HepG2 (cell line): ENCODE measurements at regions not wholly inside any gene's neighbourhood (a gene's known extent, or its start where the extent isn't known, plus 50 kb on each side); places are given as distances from the start of the nearest gene placed in this dataset.

Source experiments
- ATAC-seq: fragments of 200-7000 bp; cut with Tn5 transposase; 3 replicates; pipeline ENCODE4 v1.9.1; 2020; ENCODE audit warnings: mild to moderate bottlenecking, moderate library complexity
- BruUV-seq: library from RNA; stranded (reverse); fragments of 400-500 nt; replicated peaks from 2 replicates; lab custom pipeline; 2021; lab: Mats Ljungman, UMichigan
- CTCF ChIA-PET: fragments of 300-600 bp; formaldehyde crosslinking; extraction: SDS; loops from one replicate; lab custom pipeline; 2021; ENCODE audit warnings: low total read pairs, inconsistent platforms, low intra/inter-chr PET ratio; lab: Yijun Ruan, JAX
- POLR2A ChIA-PET: fragments of 350-600 bp; sonication (Branson Sonifier 250); formaldehyde crosslinking; loops from one replicate; lab custom pipeline; 2020; ENCODE audit warnings: antibody characterized with exemption, inconsistent platforms; lab: Yijun Ruan, JAX
- DNase-seq: peaks from one replicate; pipeline ENCODE4 v3.0.0-alpha.2; 2015; ENCODE audit warnings: low spot score
- FAIRE-seq: peaks from 3 replicates; lab custom pipeline; 2011; peaks lifted over from hg19 to GRCh38; lab: Jason Lieb, UNC
- H2AFZ ChIP-seq: one replicate; pipeline ENCODE4 v1.6.1; 2011; ENCODE audit warnings: low read length, inconsistent platforms
- H3K27ac ChIP-seq: fragments of 300-600 bp; 3 replicates; pipeline ENCODE4 v1.8.0; 2011; ENCODE audit warnings: mixed run types, mild to moderate bottlenecking, mixed read lengths, low read length, inconsistent platforms; ENCODE audit not compliant: insufficient read depth; ENCODE audit errors: extremely low read length
- H3K27me3 ChIP-seq, 2 experiments: fragments of 200-600 bp in 1 of 2; 2 replicates in 1 of 2; 3 replicates in 1 of 2; pipeline versions ENCODE4 v1.6.0 to v1.8.0; 2011; ENCODE audit warnings: low read length in 2 of 2, mild to moderate bottlenecking in 2 of 2, moderate library complexity in 2 of 2, inconsistent platforms in 1 of 2; ENCODE audit not compliant: insufficient read depth in 2 of 2, control insufficient read depth in 1 of 2
- H3K36me3 ChIP-seq, 2 experiments: fragments of 200-600 bp in 1 of 2; replicated peaks in 1 of 2; 2 replicates in 1 of 2; 3 replicates in 1 of 2; pipeline versions ENCODE4 v1.5.1 to v1.8.0; 2011; ENCODE audit warnings: low read length in 2 of 2, inconsistent platforms in 1 of 2; ENCODE audit not compliant: insufficient read depth in 2 of 2, control insufficient read depth in 1 of 2
- H3K4me1 ChIP-seq: 2 replicates; pipeline ENCODE4 v1.5.1; 2012; ENCODE audit warnings: low read length, inconsistent platforms; ENCODE audit not compliant: insufficient read depth
- H3K4me2 ChIP-seq: 2 replicates; pipeline ENCODE4 v1.6.0; 2011; ENCODE audit warnings: low read depth, low read length, inconsistent platforms
- H3K4me3 ChIP-seq, 3 experiments: fragments of 200-600 bp in 1 of 3; sonication (generic), shearing (Covaris generic) in 1 of 3; replicated peaks in 1 of 3; 2 replicates each; pipeline ENCODE4 v1.5.1; 2011 to 2016; ENCODE audit warnings: low read length in 3 of 3, inconsistent platforms in 2 of 3, low read depth in 2 of 3, mild to moderate bottlenecking in 2 of 3, control low read depth in 1 of 3, mixed read lengths in 1 of 3; ENCODE audit not compliant: insufficient read depth in 1 of 3
- H3K79me2 ChIP-seq: one replicate; pipeline ENCODE4 v1.6.1; 2011; ENCODE audit warnings: low read length, inconsistent platforms; ENCODE audit not compliant: insufficient read depth
- H3K9ac ChIP-seq: 2 replicates; pipeline ENCODE4 v1.6.0; 2011; ENCODE audit warnings: mild to moderate bottlenecking, low read depth, low read length, inconsistent platforms; ENCODE audit not compliant: insufficient read depth
- H3K9me3 ChIP-seq: 2 replicates; pipeline ENCODE4 v1.5.1; 2012; ENCODE audit warnings: mild to moderate bottlenecking, low read length
- H4K20me1 ChIP-seq: 2 replicates; pipeline ENCODE4 v1.6.0; 2011; ENCODE audit warnings: inconsistent platforms, mild to moderate bottlenecking, low read length, moderate library complexity; ENCODE audit not compliant: insufficient read depth
- GZF1 ChIP-seq: sonication (generic); formaldehyde crosslinking; IDR thresholded peaks from 2 replicates; pipeline ENCODE4 v1.5.1; 2020; ENCODE audit warnings: mild to moderate bottlenecking, missing genetic modification reagents
- RARG ChIP-seq: sonication (generic); formaldehyde crosslinking; IDR thresholded peaks from 2 replicates; pipeline ENCODE4 v1.4.0; 2020; ENCODE audit warnings: low read depth, mild to moderate bottlenecking, missing genetic modification reagents
- ZKSCAN1 ChIP-seq: fragments of 150-350 bp; IDR thresholded peaks from 2 replicates; pipeline ENCODE4 v1.6.1; 2014; ENCODE audit warnings: low read length
- ZNF121 ChIP-seq: sonication (generic); formaldehyde crosslinking; IDR thresholded peaks from 2 replicates; pipeline ENCODE4 v1.5.0; 2020; ENCODE audit warnings: mild to moderate bottlenecking, missing genetic modification reagents
- WGBS: methylation state at CpG from one replicate; pipeline ENCODE4 v1.1.6; 2017; ENCODE audit warnings: low lambda C conversion rate; 5-methylcytosine and 5-hydroxymethylcytosine counted together
- in situ Hi-C: cut with HindIII; loops from 2 replicates; pipeline ENCODE4 v1.10.0; 2017; ENCODE audit warnings: low pct_unique_long_range_greater_than_20kb; ENCODE audit not compliant: extremely low pct_ligation_motif_present
- intact Hi-C: fragments of 100-400 bp; cut with micrococcal nuclease; formaldehyde crosslinking; loops from one replicate; pipeline ENCODE4 v1.10.0; 2022; ENCODE audit not compliant: unreplicated experiment
- TF ChIP-seq, protein P1 (sequence below): sonication (generic); formaldehyde crosslinking; IDR thresholded peaks from 2 replicates; pipeline ENCODE4 v1.4.0; 2020; ENCODE audit warnings: low read depth, missing genetic modification reagents
- TF ChIP-seq, protein P2 (sequence below): sonication (generic); formaldehyde crosslinking; IDR thresholded peaks from 2 replicates; pipeline ENCODE4 v1.8.0; 2022; ENCODE audit warnings: missing genetic modification reagents, low read depth, mild to moderate bottlenecking, borderline replicate concordance
- TF ChIP-seq, protein P3 (sequence below): sonication (generic); formaldehyde crosslinking; IDR thresholded peaks from 2 replicates; pipeline ENCODE4 v1.4.0; 2020; ENCODE audit warnings: mild to moderate bottlenecking, missing genetic modification reagents, borderline replicate concordance
- TF ChIP-seq, protein P4 (sequence below): sonication (generic); formaldehyde crosslinking; conservative IDR thresholded peaks from 2 replicates; pipeline ENCODE4 v1.4.0; 2020; ENCODE audit warnings: missing genetic modification reagents
- TF ChIP-seq, protein P5 (sequence below): sonication (generic); formaldehyde crosslinking; IDR thresholded peaks from 2 replicates; pipeline ENCODE4; 2020; ENCODE audit warnings: missing genetic modification reagents, mild to moderate bottlenecking, borderline replicate concordance
- TF ChIP-seq, protein P6 (sequence below): sonication (generic); formaldehyde crosslinking; IDR thresholded peaks from 2 replicates; pipeline ENCODE4 v1.5.0; 2020; ENCODE audit warnings: missing genetic modification reagents

DNA sequence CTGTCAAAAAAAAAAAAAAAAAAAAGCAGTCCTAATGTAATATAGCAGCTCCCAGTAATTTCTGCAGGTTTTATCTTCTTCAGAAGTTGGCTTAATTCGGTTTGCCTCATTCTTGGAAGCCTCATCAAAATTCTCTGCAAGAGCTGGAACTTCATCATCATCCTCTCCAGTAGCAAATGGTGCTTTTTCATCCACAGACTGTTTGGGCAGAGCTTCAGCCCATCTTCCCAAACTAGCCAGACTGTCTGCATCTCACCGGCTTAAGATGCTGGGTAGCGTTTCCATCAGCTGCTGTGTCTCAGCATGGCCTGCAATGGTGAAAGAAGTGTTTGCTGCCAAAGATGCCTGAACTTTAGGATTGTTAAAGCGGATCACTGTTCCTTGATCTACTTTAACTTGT lies 112.6 kb downstream of the AIPL1 start:
- WGBS: 13% methylated on average over 4 of the region's 4 CpGs
- no peak for ATAC-seq
- H3K4me1 ChIP-seq: no peaks in the 10 kb centered on the region
- H3K4me2 ChIP-seq: no peak overlapping the region
- no peaks in the 10 kb centered on the region for H3K9me3 ChIP-seq
- CTCF ChIA-PET: no interaction called here
- no peaks in the 10 kb centered on the region for H3K36me3 ChIP-seq
- no peak overlapping the region for H3K27ac ChIP-seq
- no peaks in the 10 kb centered on the region for H4K20me1 ChIP-seq
- no peak overlapping the region for H2AFZ ChIP-seq
- H3K4me3 ChIP-seq: no peak overlapping the region
- no TSS peak for BruUV-seq
- no peak for DNase-seq
- no peaks in the 10 kb centered on the region for H3K79me2 ChIP-seq
- no peaks in the 10 kb centered on the region; a peak in 1 of 5 replicates for H3K27me3 ChIP-seq
- in situ Hi-C loops: no loop called here
- intact Hi-C loops: no loop called here
- POLR2A ChIA-PET: no interaction called here
- no peak for FAIRE-seq
- no peak overlapping the region for H3K9ac ChIP-seq
- TF ChIP-seq, protein P1, sequence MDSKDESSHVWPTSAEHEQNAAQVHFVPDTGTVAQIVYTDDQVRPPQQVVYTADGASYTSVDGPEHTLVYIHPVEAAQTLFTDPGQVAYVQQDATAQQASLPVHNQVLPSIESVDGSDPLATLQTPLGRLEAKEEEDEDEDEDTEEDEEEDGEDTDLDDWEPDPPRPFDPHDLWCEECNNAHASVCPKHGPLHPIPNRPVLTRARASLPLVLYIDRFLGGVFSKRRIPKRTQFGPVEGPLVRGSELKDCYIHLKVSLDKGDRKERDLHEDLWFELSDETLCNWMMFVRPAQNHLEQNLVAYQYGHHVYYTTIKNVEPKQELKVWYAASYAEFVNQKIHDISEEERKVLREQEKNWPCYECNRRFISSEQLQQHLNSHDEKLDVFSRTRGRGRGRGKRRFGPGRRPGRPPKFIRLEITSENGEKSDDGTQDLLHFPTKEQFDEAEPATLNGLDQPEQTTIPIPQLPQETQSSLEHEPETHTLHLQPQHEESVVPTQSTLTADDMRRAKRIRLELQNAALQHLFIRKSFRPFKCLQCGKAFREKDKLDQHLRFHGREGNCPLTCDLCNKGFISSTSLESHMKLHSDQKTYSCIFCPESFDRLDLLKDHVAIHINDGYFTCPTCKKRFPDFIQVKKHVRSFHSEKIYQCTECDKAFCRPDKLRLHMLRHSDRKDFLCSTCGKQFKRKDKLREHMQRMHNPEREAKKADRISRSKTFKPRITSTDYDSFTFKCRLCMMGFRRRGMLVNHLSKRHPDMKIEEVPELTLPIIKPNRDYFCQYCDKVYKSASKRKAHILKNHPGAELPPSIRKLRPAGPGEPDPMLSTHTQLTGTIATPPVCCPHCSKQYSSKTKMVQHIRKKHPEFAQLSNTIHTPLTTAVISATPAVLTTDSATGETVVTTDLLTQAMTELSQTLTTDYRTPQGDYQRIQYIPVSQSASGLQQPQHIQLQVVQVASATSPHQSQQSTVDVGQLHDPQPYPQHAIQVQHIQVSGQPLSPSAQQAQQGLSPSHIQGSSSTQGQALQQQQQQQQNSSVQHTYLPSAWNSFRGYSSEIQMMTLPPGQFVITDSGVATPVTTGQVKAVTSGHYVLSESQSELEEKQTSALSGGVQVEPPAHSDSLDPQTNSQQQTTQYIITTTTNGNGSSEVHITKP (CRISPR knock-in tag): no peak
- no peak for TF ChIP-seq ZNF121 (CRISPR knock-in tag)
- TF ChIP-seq, protein P2, sequence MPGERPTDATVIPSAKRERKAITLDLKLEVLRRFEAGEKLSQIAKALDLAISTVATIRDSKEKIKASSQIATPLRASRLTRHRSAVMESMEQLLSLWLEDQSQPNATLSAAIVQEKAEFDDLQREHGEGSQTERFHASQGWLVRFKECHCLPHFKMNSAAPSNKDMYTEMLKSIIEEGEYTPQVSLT (CRISPR knock-in tag): no peak
- TF ChIP-seq, protein P3, sequence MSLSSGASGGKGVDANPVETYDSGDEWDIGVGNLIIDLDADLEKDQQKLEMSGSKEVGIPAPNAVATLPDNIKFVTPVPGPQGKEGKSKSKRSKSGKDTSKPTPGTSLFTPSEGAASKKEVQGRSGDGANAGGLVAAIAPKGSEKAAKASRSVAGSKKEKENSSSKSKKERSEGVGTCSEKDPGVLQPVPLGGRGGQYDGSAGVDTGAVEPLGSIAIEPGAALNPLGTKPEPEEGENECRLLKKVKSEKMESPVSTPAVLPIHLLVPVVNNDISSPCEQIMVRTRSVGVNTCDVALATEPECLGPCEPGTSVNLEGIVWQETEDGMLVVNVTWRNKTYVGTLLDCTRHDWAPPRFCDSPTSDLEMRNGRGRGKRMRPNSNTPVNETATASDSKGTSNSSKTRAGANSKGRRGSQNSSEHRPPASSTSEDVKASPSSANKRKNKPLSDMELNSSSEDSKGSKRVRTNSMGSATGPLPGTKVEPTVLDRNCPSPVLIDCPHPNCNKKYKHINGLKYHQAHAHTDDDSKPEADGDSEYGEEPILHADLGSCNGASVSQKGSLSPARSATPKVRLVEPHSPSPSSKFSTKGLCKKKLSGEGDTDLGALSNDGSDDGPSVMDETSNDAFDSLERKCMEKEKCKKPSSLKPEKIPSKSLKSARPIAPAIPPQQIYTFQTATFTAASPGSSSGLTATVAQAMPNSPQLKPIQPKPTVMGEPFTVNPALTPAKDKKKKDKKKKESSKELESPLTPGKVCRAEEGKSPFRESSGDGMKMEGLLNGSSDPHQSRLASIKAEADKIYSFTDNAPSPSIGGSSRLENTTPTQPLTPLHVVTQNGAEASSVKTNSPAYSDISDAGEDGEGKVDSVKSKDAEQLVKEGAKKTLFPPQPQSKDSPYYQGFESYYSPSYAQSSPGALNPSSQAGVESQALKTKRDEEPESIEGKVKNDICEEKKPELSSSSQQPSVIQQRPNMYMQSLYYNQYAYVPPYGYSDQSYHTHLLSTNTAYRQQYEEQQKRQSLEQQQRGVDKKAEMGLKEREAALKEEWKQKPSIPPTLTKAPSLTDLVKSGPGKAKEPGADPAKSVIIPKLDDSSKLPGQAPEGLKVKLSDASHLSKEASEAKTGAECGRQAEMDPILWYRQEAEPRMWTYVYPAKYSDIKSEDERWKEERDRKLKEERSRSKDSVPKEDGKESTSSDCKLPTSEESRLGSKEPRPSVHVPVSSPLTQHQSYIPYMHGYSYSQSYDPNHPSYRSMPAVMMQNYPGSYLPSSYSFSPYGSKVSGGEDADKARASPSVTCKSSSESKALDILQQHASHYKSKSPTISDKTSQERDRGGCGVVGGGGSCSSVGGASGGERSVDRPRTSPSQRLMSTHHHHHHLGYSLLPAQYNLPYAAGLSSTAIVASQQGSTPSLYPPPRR (CRISPR knock-in tag): no peak
- TF ChIP-seq, protein P4, sequence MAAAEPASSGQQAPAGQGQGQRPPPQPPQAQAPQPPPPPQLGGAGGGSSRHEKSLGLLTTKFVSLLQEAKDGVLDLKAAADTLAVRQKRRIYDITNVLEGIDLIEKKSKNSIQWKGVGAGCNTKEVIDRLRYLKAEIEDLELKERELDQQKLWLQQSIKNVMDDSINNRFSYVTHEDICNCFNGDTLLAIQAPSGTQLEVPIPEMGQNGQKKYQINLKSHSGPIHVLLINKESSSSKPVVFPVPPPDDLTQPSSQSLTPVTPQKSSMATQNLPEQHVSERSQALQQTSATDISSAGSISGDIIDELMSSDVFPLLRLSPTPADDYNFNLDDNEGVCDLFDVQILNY: no peak
- no peak for TF ChIP-seq ZKSCAN1
- no peak for TF ChIP-seq RARG
- TF ChIP-seq GZF1: no peak
- TF ChIP-seq, protein P5, sequence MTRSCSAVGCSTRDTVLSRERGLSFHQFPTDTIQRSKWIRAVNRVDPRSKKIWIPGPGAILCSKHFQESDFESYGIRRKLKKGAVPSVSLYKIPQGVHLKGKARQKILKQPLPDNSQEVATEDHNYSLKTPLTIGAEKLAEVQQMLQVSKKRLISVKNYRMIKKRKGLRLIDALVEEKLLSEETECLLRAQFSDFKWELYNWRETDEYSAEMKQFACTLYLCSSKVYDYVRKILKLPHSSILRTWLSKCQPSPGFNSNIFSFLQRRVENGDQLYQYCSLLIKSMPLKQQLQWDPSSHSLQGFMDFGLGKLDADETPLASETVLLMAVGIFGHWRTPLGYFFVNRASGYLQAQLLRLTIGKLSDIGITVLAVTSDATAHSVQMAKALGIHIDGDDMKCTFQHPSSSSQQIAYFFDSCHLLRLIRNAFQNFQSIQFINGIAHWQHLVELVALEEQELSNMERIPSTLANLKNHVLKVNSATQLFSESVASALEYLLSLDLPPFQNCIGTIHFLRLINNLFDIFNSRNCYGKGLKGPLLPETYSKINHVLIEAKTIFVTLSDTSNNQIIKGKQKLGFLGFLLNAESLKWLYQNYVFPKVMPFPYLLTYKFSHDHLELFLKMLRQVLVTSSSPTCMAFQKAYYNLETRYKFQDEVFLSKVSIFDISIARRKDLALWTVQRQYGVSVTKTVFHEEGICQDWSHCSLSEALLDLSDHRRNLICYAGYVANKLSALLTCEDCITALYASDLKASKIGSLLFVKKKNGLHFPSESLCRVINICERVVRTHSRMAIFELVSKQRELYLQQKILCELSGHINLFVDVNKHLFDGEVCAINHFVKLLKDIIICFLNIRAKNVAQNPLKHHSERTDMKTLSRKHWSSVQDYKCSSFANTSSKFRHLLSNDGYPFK (CRISPR knock-in tag): no peak
- TF ChIP-seq, protein P6, sequence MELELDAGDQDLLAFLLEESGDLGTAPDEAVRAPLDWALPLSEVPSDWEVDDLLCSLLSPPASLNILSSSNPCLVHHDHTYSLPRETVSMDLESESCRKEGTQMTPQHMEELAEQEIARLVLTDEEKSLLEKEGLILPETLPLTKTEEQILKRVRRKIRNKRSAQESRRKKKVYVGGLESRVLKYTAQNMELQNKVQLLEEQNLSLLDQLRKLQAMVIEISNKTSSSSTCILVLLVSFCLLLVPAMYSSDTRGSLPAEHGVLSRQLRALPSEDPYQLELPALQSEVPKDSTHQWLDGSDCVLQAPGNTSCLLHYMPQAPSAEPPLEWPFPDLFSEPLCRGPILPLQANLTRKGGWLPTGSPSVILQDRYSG: no peak
